Activated CD8-positive, alpha-beta memory T cell treated with anti-CD3 and anti-CD28 coated beads, Interleukin-2, amount 10 ng/mL, durations not matched to agents 7 days and 5 days (primary cell): ENCODE measurements at regions not wholly inside any gene's neighbourhood (a gene's known extent, or its start where the extent isn't known, plus 50 kb on each side); places are given as distances from the start of the nearest gene placed in this dataset.

Experiments
- ATAC-seq: fragments of 150-1000 bp; cut with Tn5 transposase; one replicate; pipeline ENCODE4 v1.10.0; 2021; ENCODE audit warnings: moderate library complexity
- CTCF ChIA-PET: fragments of 350-600 bp; sonication (Branson Sonifier 250); formaldehyde crosslinking; loops from one replicate; lab custom pipeline; 2021; ENCODE audit warnings: antibody characterized with exemption; lab: Charles Lee
- DNase-seq: peaks from one replicate; pipeline ENCODE4 v3.0.0-alpha.2; 2020
- H3K27ac Mint-ChIP-seq: one replicate; pipeline ENCODE4 v1.8.0; 2021; ENCODE audit warnings: mild to moderate bottlenecking, mixed read lengths
- H3K27me3 Mint-ChIP-seq: one replicate; pipeline ENCODE4 v1.8.0; 2021; ENCODE audit warnings: mixed read lengths
- H3K36me3 Mint-ChIP-seq: one replicate; pipeline ENCODE4 v1.8.0; 2021; ENCODE audit warnings: mild to moderate bottlenecking, mixed read lengths
- H3K4me1 Mint-ChIP-seq: one replicate; pipeline ENCODE4 v1.8.0; 2021; ENCODE audit warnings: mixed read lengths
- H3K4me3 Mint-ChIP-seq: one replicate; pipeline ENCODE4 v1.8.0; 2021; ENCODE audit warnings: mild to moderate bottlenecking, moderate library complexity, mixed read lengths
- H3K9me3 Mint-ChIP-seq: one replicate; pipeline ENCODE4 v1.8.0; 2022; ENCODE audit warnings: low read depth, mixed read lengths

GRCh38 chr6:48826152-48826515 is 636.9 kb downstream of the MMUT start:
- Mint-ChIP-seq H3K27ac (no peak overlapping the region), H3K9me3 (peaks cover 3% of the 10 kb centered on the region), H3K4me1 (no peaks in the 10 kb centered on the region), H3K4me3 (no peak overlapping the region), H3K27me3 (no peaks in the 10 kb centered on the region), H3K36me3 (no peaks in the 10 kb centered on the region)
- CTCF ChIA-PET, result no interaction called here
- DNase-seq (no peak), ATAC-seq (no peak)

- H3K9me3 Mint-ChIP-seq, result peaks cover 3% of the 10 kb centered on the region
- H3K4me1 Mint-ChIP-seq, result no peaks in the 10 kb centered on the region
- DNase-seq (no peak), ATAC-seq (no peak)
- no peak overlapping the region for H3K4me3 Mint-ChIP-seq
- H3K36me3 Mint-ChIP-seq, result no peaks in the 10 kb centered on the region
- CTCF ChIA-PET, result no interaction called here
- H3K27me3 Mint-ChIP-seq, result no peaks in the 10 kb centered on the region
- no peak overlapping the region for H3K27ac Mint-ChIP-seq
Observed at GRCh38 chr6:48825501-48826151, 637.4 kb downstream of the MMUT start.

GRCh38 chr6:48818052-48818412 is 645.0 kb downstream of the MMUT start:
- Mint-ChIP-seq H3K4me1 (peaks cover 1% of the 10 kb centered on the region), H3K27me3 (no peaks in the 10 kb centered on the region), H3K9me3 (peaks cover 7% of the 10 kb centered on the region), H3K4me3 (no peak overlapping the region), H3K36me3 (no peaks in the 10 kb centered on the region), H3K27ac (no peak overlapping the region)
- ATAC-seq (no peak), DNase-seq (no peak)
- CTCF ChIA-PET, result no interaction called here

- peaks cover 1% of the 10 kb centered on the region for H3K4me1 Mint-ChIP-seq
- ATAC-seq (no peak), DNase-seq (no peak)
- no peak overlapping the region for H3K4me3 Mint-ChIP-seq
- H3K36me3 Mint-ChIP-seq, result no peaks in the 10 kb centered on the region
- no peak overlapping the region for H3K27ac Mint-ChIP-seq
- CTCF ChIA-PET, result no interaction called here
- no peaks in the 10 kb centered on the region for H3K27me3 Mint-ChIP-seq
- peaks cover 7% of the 10 kb centered on the region for H3K9me3 Mint-ChIP-seq
Observed at GRCh38 chr6:48817333-48818051, 645.6 kb downstream of the MMUT start.

GRCh38 chr6:48814957-48815356 is 648.1 kb downstream of the MMUT start:
- ATAC-seq, result no peak
- Mint-ChIP-seq H3K9me3 (peaks cover 7% of the 10 kb centered on the region), H3K4me3 (no peak overlapping the region), H3K27me3 (no peaks in the 10 kb centered on the region), H3K27ac (no peak overlapping the region), H3K4me1 (peaks cover 1% of the 10 kb centered on the region), H3K36me3 (no peaks in the 10 kb centered on the region)
- no peak for DNase-seq
- CTCF ChIA-PET, result no interaction called here

GRCh38 chr6:48813836-48814235 is 649.2 kb downstream of the MMUT start:
- ATAC-seq (no peak), DNase-seq (no peak)
- H3K36me3 Mint-ChIP-seq, result no peaks in the 10 kb centered on the region
- H3K4me1 Mint-ChIP-seq, result peaks cover 1% of the 10 kb centered on the region
- no peak overlapping the region for H3K27ac Mint-ChIP-seq
- CTCF ChIA-PET, result no interaction called here
- H3K9me3 Mint-ChIP-seq, result peaks cover 3% of the 10 kb centered on the region
- H3K27me3 Mint-ChIP-seq, result no peaks in the 10 kb centered on the region
- no peak overlapping the region for H3K4me3 Mint-ChIP-seq

- Mint-ChIP-seq H3K4me1 (peaks cover 1% of the 10 kb centered on the region), H3K27me3 (no peaks in the 10 kb centered on the region), H3K36me3 (no peaks in the 10 kb centered on the region), H3K4me3 (no peak overlapping the region), H3K9me3 (no peaks in the 10 kb centered on the region), H3K27ac (no peak overlapping the region)
- CTCF ChIA-PET, result no interaction called here
- no peak for ATAC-seq
- no peak for DNase-seq
Observed at GRCh38 chr6:48809700-48810099, 653.4 kb downstream of the MMUT start.

GRCh38 chr6:48809245-48809644 is 653.8 kb downstream of the MMUT start:
- CTCF ChIA-PET, result no interaction called here
- no peak overlapping the region for H3K27ac Mint-ChIP-seq
- no peaks in the 10 kb centered on the region for H3K27me3 Mint-ChIP-seq
- ATAC-seq, result no peak
- no peaks in the 10 kb centered on the region for H3K36me3 Mint-ChIP-seq
- no peaks in the 10 kb centered on the region for H3K9me3 Mint-ChIP-seq
- no peak for DNase-seq
- no peak overlapping the region for H3K4me3 Mint-ChIP-seq
- H3K4me1 Mint-ChIP-seq, result peaks cover 1% of the 10 kb centered on the region

- DNase-seq (no peak), ATAC-seq (no peak)
- CTCF ChIA-PET, result no interaction called here
- H3K36me3 Mint-ChIP-seq, result no peaks in the 10 kb centered on the region
- H3K9me3 Mint-ChIP-seq, result peaks cover 6% of the 10 kb centered on the region
- H3K27ac Mint-ChIP-seq, result no peak overlapping the region
- no peak overlapping the region for H3K4me3 Mint-ChIP-seq
- H3K27me3 Mint-ChIP-seq, result no peaks in the 10 kb centered on the region
- H3K4me1 Mint-ChIP-seq, result no peaks in the 10 kb centered on the region
Observed at GRCh38 chr6:48798296-48798695, 664.8 kb downstream of the MMUT start.

GRCh38 chr6:48782225-48782624 is 671.2 kb upstream of the PTCHD4 start:
- CTCF ChIA-PET, result no interaction called here
- Mint-ChIP-seq H3K27ac (no peak overlapping the region), H3K36me3 (no peaks in the 10 kb centered on the region), H3K9me3 (peaks cover 5% of the 10 kb centered on the region), H3K4me1 (no peaks in the 10 kb centered on the region), H3K4me3 (no peak overlapping the region), H3K27me3 (no peaks in the 10 kb centered on the region)
- ATAC-seq, result no peak
- no peak for DNase-seq

GRCh38 chr6:48777411-48777810 is 666.4 kb upstream of the PTCHD4 start:
- Mint-ChIP-seq H3K36me3 (no peaks in the 10 kb centered on the region), H3K4me3 (no peak overlapping the region), H3K27me3 (no peaks in the 10 kb centered on the region), H3K9me3 (peaks cover 5% of the 10 kb centered on the region), H3K4me1 (no peaks in the 10 kb centered on the region), H3K27ac (no peak overlapping the region)
- no peak for ATAC-seq
- CTCF ChIA-PET, result no interaction called here
- no peak for DNase-seq

- Mint-ChIP-seq H3K4me1 (no peaks in the 10 kb centered on the region), H3K27me3 (no peaks in the 10 kb centered on the region), H3K4me3 (no peak overlapping the region), H3K27ac (no peak overlapping the region), H3K9me3 (peaks cover 2% of the 10 kb centered on the region), H3K36me3 (no peaks in the 10 kb centered on the region)
- DNase-seq (no peak), ATAC-seq (no peak)
- CTCF ChIA-PET, result no interaction called here
Observed at GRCh38 chr6:48775157-48775556, 664.2 kb upstream of the PTCHD4 start.

GRCh38 chr6:48774276-48774675 is 663.3 kb upstream of the PTCHD4 start:
- Mint-ChIP-seq H3K9me3 (peaks cover under 1% of the 10 kb centered on the region), H3K4me3 (no peak overlapping the region), H3K27me3 (no peaks in the 10 kb centered on the region), H3K36me3 (no peaks in the 10 kb centered on the region), H3K4me1 (no peaks in the 10 kb centered on the region), H3K27ac (no peak overlapping the region)
- CTCF ChIA-PET, result no interaction called here
- ATAC-seq, result no peak
- no peak for DNase-seq

- Mint-ChIP-seq H3K9me3 (no peaks in the 10 kb centered on the region), H3K4me3 (no peak overlapping the region), H3K36me3 (no peaks in the 10 kb centered on the region), H3K27ac (no peak overlapping the region), H3K4me1 (no peaks in the 10 kb centered on the region), H3K27me3 (no peaks in the 10 kb centered on the region)
- CTCF ChIA-PET, result no interaction called here
- ATAC-seq (no peak), DNase-seq (no peak)
Observed at GRCh38 chr6:48766349-48766748, 655.4 kb upstream of the PTCHD4 start.
